HG02938 (cell line): ENCODE measurements at regions not wholly inside any gene's neighbourhood (a gene's known extent, or its start where the extent isn't known, plus 50 kb on each side); places are given as distances from the start of the nearest gene placed in this dataset.
"Not testable (repeated sequence)": the region's sequence is repeated elsewhere in the genome, so short reads cannot be mapped to it uniquely, and the experiment has no call there.

Source experiments
- ATAC-seq: cut with Tn5 transposase; IDR thresholded peaks from one replicate; pipeline ENCODE4 v1.9.1; 2021; ENCODE audit warnings: mild to moderate bottlenecking, moderate library complexity; ENCODE audit not compliant: unreplicated experiment

DNA sequence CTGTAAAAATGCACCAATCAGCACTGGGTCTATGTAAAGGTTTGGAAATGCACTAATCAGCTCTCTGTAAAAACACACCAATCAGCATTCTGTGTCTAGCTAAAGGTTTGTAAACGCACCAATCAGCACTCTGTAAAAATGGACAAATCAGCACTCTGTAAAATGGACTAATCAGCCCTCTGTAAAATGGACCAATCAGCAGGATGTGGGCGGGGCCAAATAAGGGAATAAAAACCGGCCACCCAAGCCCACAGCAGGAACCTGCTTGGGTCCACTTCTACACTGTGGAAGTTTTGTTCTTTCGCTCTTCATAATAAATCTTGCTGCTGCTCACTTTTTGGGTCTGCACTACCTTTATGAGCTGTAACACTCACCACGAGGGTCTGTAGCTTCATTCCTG lies 101.0 kb downstream of the SMC2 start:
- not testable (repeated sequence) for ATAC-seq

GRCh38 chr9:104200456-104200994 lies 106.4 kb downstream of the SMC2 start:
- no peak for ATAC-seq

GRCh38 chr9:104206766-104207165 lies 112.7 kb downstream of the SMC2 start:
- ATAC-seq: no peak

- ATAC-seq: no peak
These were observed 115.3 kb downstream of the SMC2 start for GRCh38 chr9:104209387-104209786.

GRCh38 chr9:104227108-104227507 lies 133.0 kb downstream of the SMC2 start:
- no peak for ATAC-seq

DNA sequence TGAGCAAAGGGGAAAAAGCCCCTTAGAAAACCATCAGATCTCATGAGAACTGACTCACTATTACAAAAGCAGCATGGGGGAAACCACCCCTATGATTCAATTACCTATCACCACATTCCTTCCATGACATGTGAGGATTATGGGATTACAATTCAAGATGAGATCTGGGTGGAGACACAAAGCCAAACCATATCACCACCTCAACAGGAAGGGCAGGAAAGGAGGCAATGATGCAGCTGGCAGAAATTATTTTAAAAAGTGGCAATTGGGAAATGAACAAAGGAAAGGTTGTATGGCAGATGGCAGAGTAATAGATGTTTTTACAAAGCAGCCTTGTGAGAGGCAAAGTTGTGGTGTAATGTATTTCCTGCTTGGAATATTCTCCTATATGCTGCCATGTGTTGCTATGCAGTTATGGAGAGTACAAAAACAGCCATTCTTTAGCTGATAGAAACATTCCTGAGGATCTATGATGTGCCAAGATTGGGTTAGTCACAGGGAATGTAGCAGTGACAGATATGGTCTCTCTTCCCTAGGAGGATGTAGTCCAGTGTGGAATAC lies 138.8 kb downstream of the SMC2 start:
- no peak for ATAC-seq

GRCh38 chr9:104233366-104233765 lies 139.3 kb downstream of the SMC2 start:
- no peak for ATAC-seq

DNA sequence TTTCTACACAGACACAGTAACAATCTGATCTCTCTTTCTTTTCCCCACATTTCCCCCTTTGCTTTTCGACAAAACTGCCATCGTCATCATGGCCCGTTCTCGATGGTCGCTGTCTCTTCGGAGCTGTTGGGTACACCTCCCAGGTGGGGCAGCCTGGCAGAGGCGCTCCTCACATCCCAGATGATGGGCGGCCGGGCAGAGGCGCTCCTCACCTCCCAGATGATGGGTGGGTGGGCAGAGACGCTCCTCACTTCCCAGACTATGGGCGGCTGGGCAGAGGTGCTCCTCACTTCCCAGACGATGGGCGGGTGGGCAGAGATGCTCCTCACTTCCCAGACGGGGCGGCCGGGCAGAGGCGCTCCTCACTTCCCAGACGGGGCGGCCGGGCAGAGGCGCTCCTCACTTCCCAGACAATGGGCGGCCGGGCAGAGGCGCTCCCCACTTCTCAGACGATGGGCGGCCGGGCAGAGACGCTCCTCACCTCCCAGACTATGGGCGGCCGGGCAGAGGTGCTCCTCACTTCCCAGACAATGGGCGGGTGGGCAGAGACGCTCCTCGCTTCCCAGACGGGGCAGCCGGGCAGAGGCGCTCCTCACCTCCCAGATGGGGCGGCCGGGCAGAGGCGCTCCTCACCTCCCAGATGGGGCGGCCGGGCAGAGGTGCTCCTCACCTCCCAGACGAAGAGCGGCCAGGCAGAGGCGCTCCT lies 140.7 kb downstream of the SMC2 start:
- not testable (repeated sequence) for ATAC-seq

- not testable (repeated sequence) for ATAC-seq
These were observed 141.4 kb downstream of the SMC2 start for GRCh38 chr9:104235347-104236120.

- no peak for ATAC-seq
These were observed 144.6 kb downstream of the SMC2 start for GRCh38 chr9:104238668-104239067.

DNA sequence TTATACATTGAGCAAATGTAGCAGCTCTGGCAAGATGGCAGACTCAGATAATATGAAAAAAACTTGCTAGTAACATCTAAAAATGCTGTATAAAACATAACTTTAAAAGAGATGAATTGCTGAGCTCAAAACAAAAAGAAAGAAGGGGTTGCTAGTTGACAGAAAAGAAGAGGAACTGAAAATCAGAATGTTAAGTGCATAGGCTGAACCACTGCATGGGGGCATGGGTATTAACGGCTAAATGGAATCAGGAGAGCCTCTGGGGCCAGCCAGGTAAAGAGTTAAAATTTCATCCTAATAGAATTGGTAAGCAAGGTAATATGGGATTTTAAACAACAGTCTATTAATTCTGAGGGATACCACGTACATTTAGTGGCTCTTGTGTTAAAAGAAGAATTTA lies 146.8 kb downstream of the SMC2 start:
- no peak for ATAC-seq

DNA sequence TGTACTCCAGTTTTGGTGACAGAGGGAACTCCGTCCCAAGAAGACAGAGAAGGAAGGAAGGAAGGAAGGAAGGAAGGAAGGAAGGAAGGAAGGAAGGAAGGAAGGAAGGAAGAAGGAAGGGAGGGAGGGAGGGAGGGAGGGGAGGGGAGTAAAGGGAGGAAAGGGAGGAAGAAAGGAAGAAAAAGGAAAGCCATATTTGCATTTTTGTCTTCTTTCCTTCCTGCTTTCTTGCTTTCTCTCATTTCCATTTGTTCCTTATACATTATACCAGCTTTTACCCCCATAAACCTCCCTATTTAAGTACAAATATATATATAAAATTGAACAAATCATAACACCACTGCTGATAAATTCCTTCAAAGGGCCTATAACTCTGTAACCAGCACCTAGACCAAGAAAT lies 151.8 kb downstream of the SMC2 start:
- ATAC-seq: no peak

DNA sequence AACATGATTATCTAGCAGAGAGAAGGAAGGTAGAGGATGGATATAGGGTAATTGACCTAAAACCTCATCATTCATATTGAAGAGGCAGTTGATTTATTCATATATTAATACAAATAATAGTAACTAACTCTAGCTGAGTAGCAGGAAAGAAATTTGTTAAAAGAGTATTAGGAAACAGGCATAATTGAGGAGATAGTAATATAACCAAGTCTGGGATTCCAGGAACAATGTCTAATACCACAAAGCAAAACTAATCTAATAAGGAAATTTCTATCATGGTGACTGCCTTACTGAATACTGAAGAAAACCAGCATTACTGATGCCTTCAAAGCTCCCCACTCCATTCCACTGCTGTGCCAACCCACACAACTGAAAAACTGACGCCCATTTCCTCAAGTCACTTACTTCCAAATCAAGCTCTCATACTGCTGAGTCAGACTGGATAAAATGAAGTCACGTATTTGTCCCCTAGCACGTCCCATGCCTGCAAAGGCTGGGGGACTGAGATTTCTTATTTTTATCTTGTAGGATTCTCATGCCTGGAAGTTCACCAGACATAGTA lies 153.9 kb downstream of the SMC2 start:
- ATAC-seq: no peak

DNA sequence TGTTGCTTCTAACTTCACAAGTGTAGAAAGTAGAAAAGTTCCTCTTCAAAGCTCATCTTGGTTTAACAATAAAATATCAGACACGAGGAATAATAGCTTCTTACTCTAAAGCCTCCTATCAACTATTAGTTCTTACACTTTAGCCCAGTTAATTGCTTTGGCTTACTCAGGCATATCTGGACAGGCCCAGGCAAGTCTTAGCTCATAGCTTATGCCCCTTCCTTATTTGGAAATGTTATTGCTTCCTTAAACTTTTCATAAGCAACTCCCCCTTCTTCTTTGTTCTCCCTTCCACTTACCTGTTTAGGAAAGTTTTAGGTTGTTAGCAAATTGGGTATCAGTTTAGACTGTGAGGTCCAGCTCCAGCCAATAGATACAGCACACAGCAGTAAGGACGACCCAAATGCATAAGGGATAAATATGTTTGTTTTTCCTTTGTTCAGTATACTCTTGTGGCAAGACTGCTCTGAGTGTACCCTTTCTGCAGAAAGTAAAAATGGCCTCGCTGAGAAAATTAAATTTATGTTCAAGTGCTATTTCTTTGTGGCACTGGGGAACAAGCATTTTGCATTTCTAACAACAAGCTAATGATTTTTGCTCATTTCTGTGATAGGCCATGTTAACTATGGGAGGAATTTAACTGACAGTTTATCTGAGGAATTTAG lies 162.1 kb downstream of the SMC2 start:
- ATAC-seq: no peak

GRCh38 chr9:104256696-104257062 lies 162.6 kb downstream of the SMC2 start:
- no peak for ATAC-seq

DNA sequence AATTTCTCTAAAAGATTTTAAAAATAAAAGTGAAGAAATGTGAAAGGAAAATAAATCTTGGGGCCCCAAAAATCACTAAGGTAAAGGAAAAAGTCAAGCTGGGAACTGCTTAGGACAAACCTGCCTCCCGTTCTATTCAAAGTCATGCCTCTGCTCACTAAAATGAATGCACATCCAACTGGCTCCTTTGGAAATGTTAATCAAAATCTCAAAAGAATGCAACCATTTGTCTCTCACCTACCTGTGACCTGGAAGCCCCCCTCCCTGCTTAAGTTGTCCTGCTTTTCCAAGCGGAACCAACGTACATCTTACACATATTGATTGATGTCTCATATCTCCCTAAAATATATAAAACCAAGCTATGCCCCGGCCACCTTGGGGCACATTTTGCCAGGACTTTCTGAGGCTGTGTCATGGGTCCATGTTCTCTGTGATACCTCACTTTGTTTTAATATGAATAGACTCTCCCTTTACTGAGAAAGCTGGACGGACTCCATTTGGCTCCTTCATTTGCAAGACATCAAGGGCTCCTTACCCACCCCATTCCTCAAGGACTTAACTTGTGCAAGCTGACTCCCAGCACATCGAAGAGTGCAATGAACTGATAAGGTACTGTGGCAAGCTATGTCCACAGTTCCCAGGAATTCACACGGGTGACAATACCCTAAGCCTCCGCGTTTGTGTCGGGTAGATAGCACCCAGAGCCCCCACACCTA lies 164.3 kb downstream of the SMC2 start:
- no peak for ATAC-seq

- no peak for ATAC-seq
These were observed 165.9 kb downstream of the SMC2 start for GRCh38 chr9:104260004-104260403.

- ATAC-seq: no peak
These were observed 169.8 kb downstream of the SMC2 start for GRCh38 chr9:104263942-104264341.

GRCh38 chr9:104264431-104264830 lies 170.3 kb downstream of the SMC2 start:
- ATAC-seq: no peak

- ATAC-seq: no peak
These were observed 175.3 kb downstream of the SMC2 start for GRCh38 chr9:104269374-104269773.
